H1 (cell line): ENCODE measurements at regions not wholly inside any gene's neighbourhood (a gene's known extent, or its start where the extent isn't known, plus 50 kb on each side); places are given as distances from the start of the nearest gene placed in this dataset.

Experiments used
- CTCF ChIA-PET: fragments of 300-600 bp; sonication (Branson Sonifier 250); formaldehyde crosslinking; loops from one replicate; lab custom pipeline; 2021; ENCODE audit not compliant: partially characterized antibody; lab: Charles Lee
- POLR2A ChIA-PET: fragments of 300-600 bp; sonication (Branson Sonifier 250); formaldehyde crosslinking; loops from one replicate; lab custom pipeline; 2021; ENCODE audit warnings: inconsistent platforms; ENCODE audit not compliant: partially characterized antibody; lab: Charles Lee
- DNase-seq, 2 experiments: peaks; one replicate each; pipeline versions ENCODE4 v3.0.0 to v3.0.0-alpha.2; 2010 to 2022; ENCODE audit warnings: low spot score in 2 of 2, low read depth in 1 of 2, mixed read lengths in 1 of 2
- FAIRE-seq: peaks from 2 replicates; lab custom pipeline; 2011; peaks lifted over from hg19 to GRCh38; lab: Jason Lieb, UNC
- H2AFZ ChIP-seq: 2 replicates; pipeline ENCODE4 v1.8.1; 2012; ENCODE audit warnings: low read length, inconsistent platforms
- H2AK5ac ChIP-seq: 2 replicates; pipeline ENCODE4 v1.6.1; 2013; ENCODE audit warnings: low read depth, low read length
- H2BK120ac ChIP-seq: replicated peaks from 2 replicates; pipeline ENCODE3; 2013; ENCODE audit warnings: low read depth, low read length, inconsistent platforms
- H2BK12ac ChIP-seq: 2 replicates; pipeline ENCODE4 v1.6.1; 2013; ENCODE audit warnings: low read depth, low read length
- H2BK15ac ChIP-seq: 2 replicates; pipeline ENCODE4 v1.6.1; 2013; ENCODE audit warnings: low read length
- H2BK20ac ChIP-seq: 2 replicates; pipeline ENCODE4 v1.6.1; 2013; ENCODE audit warnings: low read length
- H2BK5ac ChIP-seq: 2 replicates; pipeline ENCODE4 v1.6.1; 2013; ENCODE audit warnings: low read depth, low read length
- H3K14ac ChIP-seq: 2 replicates; pipeline ENCODE4 v1.6.1; 2013; ENCODE audit warnings: inconsistent platforms; ENCODE audit not compliant: insufficient read length
- H3K18ac ChIP-seq: 2 replicates; pipeline ENCODE4 v1.6.1; 2013; ENCODE audit warnings: low read length; ENCODE audit errors: extremely low read depth
- H3K23ac ChIP-seq: 2 replicates; pipeline ENCODE4 v1.6.1; 2013; ENCODE audit warnings: inconsistent platforms; ENCODE audit not compliant: insufficient read length
- H3K23me2 ChIP-seq: 2 replicates; pipeline ENCODE4 v1.6.1; 2013; ENCODE audit warnings: low read depth, low read length
- H3K27ac ChIP-seq: 2 replicates; pipeline ENCODE4 v1.6.1; 2011; ENCODE audit warnings: low read depth, low read length, inconsistent platforms
- H3K27me3 ChIP-seq, 4 experiments: replicated peaks in 1 of 4; 1 replicate in 1 of 4; 2 replicates in 3 of 4; pipeline versions ENCODE4 v1.6.1 to v1.8.1; 2011 to 2013; ENCODE audit warnings: low read length in 3 of 4, mild to moderate bottlenecking in 3 of 4, inconsistent platforms in 2 of 4, mixed read lengths in 2 of 4, moderate library complexity in 1 of 4; ENCODE audit not compliant: control insufficient read depth in 3 of 4, insufficient read depth in 3 of 4; ENCODE audit errors: extremely low read depth in 1 of 4
- H3K36me3 ChIP-seq, 4 experiments: 2 replicates each; pipeline versions ENCODE4 v1.6.1 to v1.8.1; 2011 to 2013; ENCODE audit warnings: mild to moderate bottlenecking in 4 of 4, low read length in 3 of 4, moderate library complexity in 2 of 4, control low read depth in 1 of 4, inconsistent platforms in 1 of 4; ENCODE audit not compliant: insufficient read depth in 4 of 4, control insufficient read depth in 2 of 4
- H3K4ac ChIP-seq: replicated peaks from 2 replicates; pipeline ENCODE3; 2013; ENCODE audit warnings: low read length, low read depth, mixed read lengths, inconsistent platforms; ENCODE audit not compliant: insufficient read length
- H3K4me1 ChIP-seq, 4 experiments: replicated peaks in 1 of 4; 1 replicate in 1 of 4; 2 replicates in 3 of 4; pipeline versions ENCODE4 v1.6.1 to v1.8.1; 2011 to 2013; ENCODE audit warnings: low read length in 3 of 4, inconsistent platforms in 2 of 4, mixed read lengths in 1 of 4; ENCODE audit not compliant: insufficient read depth in 4 of 4, control insufficient read depth in 3 of 4
- H3K4me2 ChIP-seq, 2 experiments: 2 replicates each; pipeline versions ENCODE4 v1.6.1 to v1.8.1; 2011 to 2013; ENCODE audit warnings: low read depth in 2 of 2, low read length in 2 of 2, control low read depth in 1 of 2, inconsistent platforms in 1 of 2, mild to moderate bottlenecking in 1 of 2; ENCODE audit not compliant: insufficient read depth in 1 of 2
- H3K4me3 ChIP-seq, 4 experiments: fragments of 200-600, 300-600 bp in 1 of 4; sonication (generic), shearing (Covaris generic), sonication (Bioruptor Twin) in 1 of 4; 2 replicates each; pipeline versions ENCODE4 v1.5.1 to v1.8.1; 2011 to 2016; ENCODE audit warnings: low read length in 4 of 4, low read depth in 3 of 4, control low read depth in 2 of 4, inconsistent platforms in 2 of 4, mild to moderate bottlenecking in 2 of 4, mixed read lengths in 1 of 4, moderate library complexity in 1 of 4; ENCODE audit not compliant: insufficient read depth in 2 of 4; ENCODE audit errors: extremely low read depth in 1 of 4
- H3K56ac ChIP-seq: replicated peaks from 2 replicates; pipeline ENCODE3; 2013; ENCODE audit warnings: low read depth, mild to moderate bottlenecking, mixed read lengths, low read length, inconsistent platforms; ENCODE audit not compliant: insufficient read length
- H3K79me1 ChIP-seq: 2 replicates; pipeline ENCODE4 v1.6.1; 2013; ENCODE audit warnings: low read depth, low read length, control low read depth
- H3K79me2 ChIP-seq, 2 experiments: 2 replicates each; pipeline versions ENCODE4 v1.6.1 to v1.8.1; 2012 to 2013; ENCODE audit warnings: low read length in 2 of 2, mild to moderate bottlenecking in 2 of 2, inconsistent platforms in 1 of 2; ENCODE audit not compliant: insufficient read depth in 2 of 2, control insufficient read depth in 1 of 2
- H3K9ac ChIP-seq, 4 experiments: replicated peaks in 1 of 4; 1 replicate in 1 of 4; 2 replicates in 3 of 4; pipeline versions ENCODE4 v1.6.1 to v1.8.1; 2011 to 2013; ENCODE audit warnings: low read depth in 3 of 4, low read length in 3 of 4, control low read depth in 2 of 4, mild to moderate bottlenecking in 2 of 4, moderate library complexity in 2 of 4, inconsistent platforms in 1 of 4; ENCODE audit errors: extremely low read depth in 1 of 4
- H3K9me3 ChIP-seq, 2 experiments: 2 replicates each; pipeline versions ENCODE4 v1.6.1 to v1.8.1; 2012 to 2013; ENCODE audit warnings: mild to moderate bottlenecking in 2 of 2, moderate library complexity in 2 of 2, control low read depth in 1 of 2, inconsistent platforms in 1 of 2, low read depth in 1 of 2, low read length in 1 of 2, mixed read lengths in 1 of 2; ENCODE audit not compliant: insufficient read depth in 2 of 2
- H4K20me1 ChIP-seq, 2 experiments: replicated peaks in 1 of 2; 2 replicates each; pipeline versions ENCODE3 to v1.8.1; 2011 to 2013; ENCODE audit warnings: inconsistent platforms in 2 of 2, low read length in 2 of 2, mild to moderate bottlenecking in 1 of 2; ENCODE audit not compliant: insufficient read depth in 2 of 2, control insufficient read depth in 1 of 2
- H4K5ac ChIP-seq: 2 replicates; pipeline ENCODE4 v1.6.1; 2013; ENCODE audit warnings: low read length, low read depth, mixed read lengths, inconsistent platforms; ENCODE audit not compliant: insufficient read length
- H4K8ac ChIP-seq: 2 replicates; pipeline ENCODE4 v1.8.0; 2013; ENCODE audit warnings: mild to moderate bottlenecking, moderate library complexity, low read length, inconsistent platforms; ENCODE audit not compliant: insufficient read depth; ENCODE audit errors: extremely low read depth
- H4K91ac ChIP-seq: replicated peaks from 2 replicates; pipeline ENCODE3; 2013; ENCODE audit warnings: low read length, mixed read lengths, inconsistent platforms; ENCODE audit not compliant: insufficient read length
- CBX5 ChIP-seq: fragments of 300-800, 300-1000 bp; sonication (generic); IDR thresholded peaks from 2 replicates; pipeline ENCODE4 v1.7.1; 2016; ENCODE audit warnings: antibody characterized with exemption, low read length, low read depth
- CHD1 ChIP-seq: IDR thresholded peaks from 2 replicates; pipeline ENCODE4 v1.6.1; 2012; ENCODE audit warnings: low read depth, low read length, improper control_type of control experiment
- CTBP2 ChIP-seq: IDR thresholded peaks from 2 replicates; pipeline ENCODE4 v1.7.0; 2011; ENCODE audit warnings: borderline replicate concordance, mild to moderate bottlenecking, moderate library complexity, mixed read lengths, low read length; ENCODE audit not compliant: insufficient read depth, insufficient read length
- EP300 ChIP-seq, 2 experiments: IDR thresholded peaks; 1 replicate in 1 of 2; 2 replicates in 1 of 2; pipeline ENCODE4 v1.6.1; 2011 to 2012; ENCODE audit warnings: low read depth in 2 of 2, low read length in 2 of 2, mild to moderate bottlenecking in 2 of 2, borderline replicate concordance in 1 of 2, inconsistent platforms in 1 of 2, moderate library complexity in 1 of 2
- GABPA ChIP-seq: IDR thresholded peaks from 2 replicates; pipeline ENCODE4 v1.6.1; 2011; ENCODE audit warnings: mild to moderate bottlenecking, low read length, moderate library complexity, borderline replicate concordance; ENCODE audit not compliant: insufficient read depth
- HDAC2 ChIP-seq, 2 experiments: fragments of 300-600 bp in 1 of 2; sonication (generic) in 1 of 2; IDR thresholded peaks; 2 replicates each; pipeline ENCODE4 v1.6.1; 2011 to 2012; ENCODE audit warnings: low read depth in 2 of 2, low read length in 2 of 2, mild to moderate bottlenecking in 2 of 2, moderate library complexity in 2 of 2, borderline replicate concordance in 1 of 2, inconsistent platforms in 1 of 2
- JUN ChIP-seq: IDR thresholded peaks from 2 replicates; pipeline ENCODE4 v1.6.1; 2011; ENCODE audit warnings: low read depth, mild to moderate bottlenecking, improper control_type of control experiment, low read length
- JUND ChIP-seq: IDR thresholded peaks from 2 replicates; pipeline ENCODE4 v1.6.1; 2011; ENCODE audit warnings: mild to moderate bottlenecking, improper control_type of control experiment, low read length
- KDM5A ChIP-seq: fragments of 200-600 bp; IDR thresholded peaks from 2 replicates; pipeline ENCODE4 v1.7.1; 2012; ENCODE audit warnings: mild to moderate bottlenecking, low read length, inconsistent platforms, mixed read lengths
- PHF8 ChIP-seq: fragments of 200-600 bp; sonication (generic); conservative IDR thresholded peaks from 2 replicates; pipeline ENCODE4 v1.7.1; 2012; ENCODE audit warnings: low read depth, mild to moderate bottlenecking, inconsistent platforms, low read length, moderate library complexity
- POLR2A ChIP-seq, 2 experiments: IDR thresholded peaks; 1 replicate in 1 of 2; 2 replicates in 1 of 2; pipeline ENCODE4 v1.6.1; 2011; ENCODE audit warnings: low read depth in 2 of 2, low read length in 2 of 2, mild to moderate bottlenecking in 2 of 2; ENCODE audit errors: control extremely low read depth in 1 of 2
- RNF2 ChIP-seq: fragments of 200-900, 300-1000 bp; sonication (generic); IDR thresholded peaks from 2 replicates; pipeline ENCODE4 v1.7.1; 2016; ENCODE audit warnings: borderline replicate concordance, low read depth, mild to moderate bottlenecking, antibody characterized with exemption, low read length; ENCODE audit not compliant: poor library complexity, severe bottlenecking; ENCODE audit errors: missing control alignments
- TAF7 ChIP-seq: optimal IDR thresholded peaks from 2 replicates; pipeline ENCODE3; 2011; ENCODE audit warnings: low read depth, mild to moderate bottlenecking, inconsistent platforms, low read length, moderate library complexity, borderline replicate concordance
- WGBS, 2 experiments: shearing (Covaris generic) in 1 of 2; methylation state at CpG; one replicate each; pipeline versions ENCODE4 v1.1.6 to v1.1.7; 2013 to 2015; ENCODE audit warnings: low lambda C conversion rate in 2 of 2, mixed read lengths in 2 of 2, inconsistent platforms in 1 of 2, low coverage in 1 of 2, missing lambda C conversion rate in 1 of 2; ENCODE audit not compliant: insufficient replicate concordance in 2 of 2, insufficient coverage in 1 of 2, insufficient read length in 1 of 2; ENCODE audit errors: extremely low coverage in 1 of 2, missing lambda C conversion rate in 1 of 2; 5-methylcytosine and 5-hydroxymethylcytosine counted together

GRCh38 chr4:20393486-20394100 is 141.9 kb downstream of the SLIT2 start:
- H3K4me2 ChIP-seq = no peak overlapping the region
- H2AFZ ChIP-seq = no peak overlapping the region
- no peak overlapping the region for H4K91ac ChIP-seq
- H3K9ac ChIP-seq = no peak overlapping the region
- no peak overlapping the region for H4K5ac ChIP-seq
- H3K4me1 ChIP-seq = no peaks in the 10 kb centered on the region; a peak in 1 of 7 replicates
- H2BK120ac ChIP-seq = no peak overlapping the region
- DNase-seq (no peak), FAIRE-seq (no peak)
- no peak overlapping the region for H3K14ac ChIP-seq
- H2AK5ac ChIP-seq = no peak overlapping the region
- H3K18ac ChIP-seq = no peak overlapping the region
- no peak overlapping the region for H2BK15ac ChIP-seq
- H3K23me2 ChIP-seq = no peaks in the 10 kb centered on the region
- CTCF ChIA-PET = interaction anchor here (0.6 to 4.3 kb wide), 14 partner anchors 9 to 572 kb away, joined by 3 to 39 read pairs (median 4); no protein-coding TSS in a partner anchor
- H3K27me3 ChIP-seq = no peaks in the 10 kb centered on the region
- WGBS, 2 experiments = 84% methylated on average over 5 of the region's 5 CpGs; no CpG with 5 or more reads in 1 of the 2 experiments
- POLR2A ChIA-PET = interaction anchor here (0.6 kb wide), 1 partner anchor 11 kb away, joined by 3 read pairs; no protein-coding TSS in a partner anchor
- no peak overlapping the region for H3K27ac ChIP-seq
- H3K56ac ChIP-seq = no peak overlapping the region
- H3K4ac ChIP-seq = no peak overlapping the region
- H2BK12ac ChIP-seq = no peak overlapping the region
- no peaks in the 10 kb centered on the region for H3K36me3 ChIP-seq
- H3K79me1 ChIP-seq = no peaks in the 10 kb centered on the region
- no peaks in the 10 kb centered on the region for H3K9me3 ChIP-seq
- no peaks in the 10 kb centered on the region for H4K20me1 ChIP-seq
- no peak overlapping the region for H3K23ac ChIP-seq
- H3K4me3 ChIP-seq = no peak overlapping the region
- H3K79me2 ChIP-seq = no peaks in the 10 kb centered on the region
- no peak overlapping the region for H4K8ac ChIP-seq
- H2BK20ac ChIP-seq = no peak overlapping the region
- H2BK5ac ChIP-seq = no peak overlapping the region
- TF ChIP-seq HDAC2 (IDR thresholded peaks at IDR 0.05; ENCODE audit: borderline replicate concordance in 1 of 2, low read depth in 2 of 2, low read length in 2 of 2) (no peak), CHD1 (no peak), PHF8 (no peak), JUND (no peak), RNF2 (no peak), GABPA (no peak), POLR2A (IDR thresholded peaks at IDR 0.05; ENCODE audit: control extremely low read depth in 1 of 2, low read depth in 2 of 2, low read length in 2 of 2) (no peak), JUN (no peak), EP300 (IDR thresholded peaks at IDR 0.05; ENCODE audit: borderline replicate concordance in 1 of 2, low read depth in 2 of 2, low read length in 2 of 2) (no peak), TAF7 (no peak), CTBP2 (no peak), KDM5A (no peak), CBX5 (no peak)
